ENCODE measurements at regions not wholly inside any gene's neighbourhood (a gene's known extent, or its start where the extent isn't known, plus 50 kb on each side); places are given as distances from the start of the nearest gene placed in this dataset.

DNA sequence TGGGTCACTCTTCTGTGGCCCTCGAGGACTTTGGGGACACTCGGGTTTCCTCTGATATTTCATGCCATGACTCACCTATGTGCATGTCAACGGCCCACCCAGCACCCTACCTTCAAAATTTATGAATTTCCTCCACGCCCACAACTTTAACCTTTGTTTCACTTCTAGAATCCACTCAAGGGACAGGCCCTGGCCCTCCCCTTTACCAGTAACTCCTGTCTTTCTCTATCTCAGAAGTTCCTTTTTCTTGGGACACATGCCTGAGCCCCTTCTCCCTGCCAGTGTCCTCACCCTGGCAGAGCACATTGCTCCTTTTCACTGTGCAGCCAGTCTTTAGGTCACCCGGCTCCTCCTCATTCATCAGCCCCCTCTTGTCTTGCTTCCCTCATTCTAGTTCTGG lies 282.5 kb upstream of the KLF6 start:
- Histone ChIP-seq H3K4me3 (ENCODE audit: control extremely low read depth in 1 of 5, extremely low read depth in 1 of 5, insufficient read depth in 1 of 5, low read depth in 2 of 5, low read length in 4 of 5) (no peak overlapping the region), H3K4me2 (replicated peaks; ENCODE audit: low read depth, low read length, poor library complexity, severe bottlenecking) (no peak overlapping the region), H3K36me3 (replicated peaks in 1 of 2; ENCODE audit: control extremely low read depth in 1 of 2, control insufficient read depth in 1 of 2, extremely low read depth in 1 of 2, insufficient read depth in 2 of 2, low read length in 1 of 2) (no peaks in the 10 kb centered on the region), H3K27me3 (replicated peaks in 1 of 4; ENCODE audit: control extremely low read depth in 1 of 4, control insufficient read depth in 3 of 4, insufficient read depth in 4 of 4, low read length in 3 of 4) (no peaks in the 10 kb centered on the region), H3K9ac (ENCODE audit: low read length) (no peak overlapping the region), H3K4me1 (ENCODE audit: control insufficient read depth in 2 of 2, insufficient read depth in 2 of 2, low read length in 2 of 2) (peaks cover 10 to 13% of the 10 kb centered on the region in 2 donors), H4K20me1 (ENCODE audit: control insufficient read depth, insufficient read depth, low read length, poor library complexity, severe bottlenecking) (no peaks in the 10 kb centered on the region), H2AFZ (ENCODE audit: insufficient read depth, low read depth, low read length, poor library complexity, severe bottlenecking) (no peak overlapping the region), H3K9me3 (ENCODE audit: control extremely low read depth in 1 of 3, control insufficient read depth in 2 of 3, insufficient read depth in 1 of 3, low read length in 2 of 3) (no peaks in the 10 kb centered on the region), H3K79me2 (ENCODE audit: control insufficient read depth, insufficient read depth, low read length) (no peaks in the 10 kb centered on the region), H3K27ac (ENCODE audit: low read length in 2 of 2) (no peak overlapping the region)
- DNase-seq, result peak; percentile 30
- Mint-ChIP-seq H3K27me3 (no peaks in the 10 kb centered on the region), H3K9me3 (ENCODE audit: insufficient read depth) (no peaks in the 10 kb centered on the region), H3K27ac (no peak overlapping the region), H3K4me3 (no peak overlapping the region), H3K4me1 (peaks cover 3% of the 10 kb centered on the region)
- ChIA-PET POLR2A (no interaction called here), CTCF (no interaction called here)
- intact Hi-C loops (cut with micrococcal nuclease), result no loop called here
- TF ChIP-seq EZH2 (IDR thresholded peaks at IDR 0.05; ENCODE audit: borderline replicate concordance, insufficient read depth, low read depth, low read length, poor library complexity, severe bottlenecking) (no peak), CTCF (IDR thresholded peaks at IDR 0.05) (no peak)
- 33% methylated on average over 5 of the region's 5 CpGs for WGBS (ENCODE audit: insufficient coverage)
- ATAC-seq (ENCODE audit: low read depth), result peak; percentile 21

- Histone ChIP-seq H3K4me2 (replicated peaks; ENCODE audit: low read depth, low read length, poor library complexity, severe bottlenecking) (no peak overlapping the region), H3K27me3 (replicated peaks in 1 of 4; ENCODE audit: control extremely low read depth in 1 of 4, control insufficient read depth in 3 of 4, insufficient read depth in 4 of 4, low read length in 3 of 4) (no peaks in the 10 kb centered on the region), H2AFZ (ENCODE audit: insufficient read depth, low read depth, low read length, poor library complexity, severe bottlenecking) (no peak overlapping the region), H3K9me3 (ENCODE audit: control extremely low read depth in 1 of 3, control insufficient read depth in 2 of 3, insufficient read depth in 1 of 3, low read length in 2 of 3) (no peaks in the 10 kb centered on the region), H3K36me3 (replicated peaks in 1 of 2; ENCODE audit: control extremely low read depth in 1 of 2, control insufficient read depth in 1 of 2, extremely low read depth in 1 of 2, insufficient read depth in 2 of 2, low read length in 1 of 2) (no peaks in the 10 kb centered on the region), H4K20me1 (ENCODE audit: control insufficient read depth, insufficient read depth, low read length, poor library complexity, severe bottlenecking) (no peaks in the 10 kb centered on the region), H3K27ac (ENCODE audit: low read length in 2 of 2) (no peak overlapping the region), H3K4me3 (ENCODE audit: control extremely low read depth in 1 of 5, extremely low read depth in 1 of 5, insufficient read depth in 1 of 5, low read depth in 2 of 5, low read length in 4 of 5) (no peak overlapping the region), H3K9ac (ENCODE audit: low read length) (no peak overlapping the region), H3K4me1 (ENCODE audit: control insufficient read depth in 2 of 2, insufficient read depth in 2 of 2, low read length in 2 of 2) (peaks cover 10 to 13% of the 10 kb centered on the region in 2 donors), H3K79me2 (ENCODE audit: control insufficient read depth, insufficient read depth, low read length) (no peaks in the 10 kb centered on the region)
- Mint-ChIP-seq H3K4me3 (no peak overlapping the region), H3K27me3 (no peaks in the 10 kb centered on the region), H3K4me1 (peaks cover 3% of the 10 kb centered on the region), H3K27ac (no peak overlapping the region), H3K9me3 (ENCODE audit: insufficient read depth) (no peaks in the 10 kb centered on the region)
- TF ChIP-seq EZH2 (IDR thresholded peaks at IDR 0.05; ENCODE audit: borderline replicate concordance, insufficient read depth, low read depth, low read length, poor library complexity, severe bottlenecking) (no peak), CTCF (IDR thresholded peaks at IDR 0.05) (no peak)
- CTCF ChIA-PET, result no interaction called here
- DNase-seq (no peak), ATAC-seq (ENCODE audit: low read depth) (no peak)
- WGBS (ENCODE audit: insufficient coverage), result 63% methylated on average over 1 of the region's 4 CpGs
- POLR2A ChIA-PET, result no interaction called here
- intact Hi-C loops (cut with micrococcal nuclease), result no loop called here
Observed at GRCh38 chr10:4066581-4067390, 281.8 kb upstream of the KLF6 start.

Data from B cell (primary cell).